IMR-90 (cell line): ENCODE measurements at regions not wholly inside any gene's neighbourhood (a gene's known extent, or its start where the extent isn't known, plus 50 kb on each side); places are given as distances from the start of the nearest gene placed in this dataset.
"Not testable (repeated sequence)": the region's sequence is repeated elsewhere in the genome, so short reads cannot be mapped to it uniquely, and the experiment has no call there.

Experiments
- ATAC-seq: fragments of 200-7000 bp; cut with Tn5 transposase; 2 replicates; pipeline ENCODE4 v1.9.1; 2020; ENCODE audit warnings: low read depth, mild to moderate bottlenecking, moderate library complexity
- BruUV-seq: library from RNA; stranded (reverse); fragments of 400-500 nt; replicated peaks from 2 replicates; lab custom pipeline; 2021; lab: Mats Ljungman, UMichigan
- CTCF ChIA-PET: fragments of 300-600 bp; formaldehyde crosslinking; extraction: SDS; loops from one replicate; lab custom pipeline; 2021; ENCODE audit warnings: antibody characterized with exemption; lab: Yijun Ruan, JAX
- POLR2A ChIA-PET: fragments of 300-600 bp; sonication (Branson Sonifier 250); formaldehyde crosslinking; loops from one replicate; lab custom pipeline; 2022; ENCODE audit warnings: antibody characterized with exemption; ENCODE audit not compliant: unreplicated experiment; lab: Charles Lee
- DNase-seq: peaks from one replicate; pipeline ENCODE4 v3.0.0; 2013
- H2AFZ ChIP-seq: replicated peaks from 2 replicates; pipeline ENCODE3; 2013; ENCODE audit warnings: low read length, mild to moderate bottlenecking; ENCODE audit not compliant: poor library complexity
- H2AK5ac ChIP-seq: 2 replicates; pipeline ENCODE4 v1.6.1; 2013; ENCODE audit warnings: low read depth, low read length, inconsistent platforms
- H2AK9ac ChIP-seq: replicated peaks from 2 replicates; pipeline ENCODE3; 2013; ENCODE audit warnings: mild to moderate bottlenecking, low read depth, low read length, moderate library complexity; ENCODE audit not compliant: poor library complexity
- H2BK120ac ChIP-seq: 2 replicates; pipeline ENCODE4 v1.6.1; 2013; ENCODE audit warnings: low read depth, low read length, inconsistent platforms
- H2BK15ac ChIP-seq: 3 replicates; pipeline ENCODE4 v1.6.1; 2013; ENCODE audit warnings: low read depth, low read length, inconsistent platforms
- H2BK20ac ChIP-seq: 2 replicates; pipeline ENCODE4 v1.6.1; 2013; ENCODE audit warnings: low read depth, mild to moderate bottlenecking, inconsistent platforms, low read length, moderate library complexity
- H2BK5ac ChIP-seq: 2 replicates; pipeline ENCODE4 v1.6.1; 2013; ENCODE audit warnings: mild to moderate bottlenecking, low read depth, low read length, inconsistent platforms; ENCODE audit not compliant: poor library complexity, severe bottlenecking
- H3K14ac ChIP-seq: replicated peaks from 2 replicates; pipeline ENCODE4 v1.6.1; 2013; ENCODE audit warnings: low read depth, low read length, inconsistent platforms
- H3K18ac ChIP-seq: 2 replicates; pipeline ENCODE4 v1.6.1; 2013; ENCODE audit warnings: low read depth, low read length, control low read depth
- H3K23ac ChIP-seq: 2 replicates; pipeline ENCODE4 v1.6.1; 2013; ENCODE audit warnings: low read depth, low read length, inconsistent platforms
- H3K27ac ChIP-seq: 2 replicates; pipeline ENCODE4 v1.5.1; 2013; ENCODE audit warnings: mild to moderate bottlenecking, control low read depth, low read length; ENCODE audit not compliant: insufficient read depth
- H3K27me3 ChIP-seq: 2 replicates; pipeline ENCODE4 v1.6.1; 2013; ENCODE audit warnings: low read length; ENCODE audit not compliant: control insufficient read depth, insufficient read depth
- H3K36me3 ChIP-seq: 2 replicates; pipeline ENCODE4 v1.6.1; 2013; ENCODE audit warnings: low read length, mixed read lengths; ENCODE audit not compliant: control insufficient read depth, insufficient read depth
- H3K4ac ChIP-seq: 2 replicates; pipeline ENCODE4 v1.6.1; 2013; ENCODE audit warnings: low read depth, low read length, inconsistent platforms
- H3K4me1 ChIP-seq: 2 replicates; pipeline ENCODE4 v1.6.1; 2013; ENCODE audit warnings: low read length, mixed read lengths; ENCODE audit not compliant: control insufficient read depth, insufficient read depth
- H3K4me2 ChIP-seq: 2 replicates; pipeline ENCODE4 v1.6.1; 2013; ENCODE audit warnings: low read depth, mild to moderate bottlenecking, control low read depth, low read length, moderate library complexity
- H3K4me3 ChIP-seq: 2 replicates; pipeline ENCODE4 v1.5.1; 2013; ENCODE audit warnings: low read depth, mild to moderate bottlenecking, control low read depth, low read length, moderate library complexity; ENCODE audit not compliant: insufficient read depth
- H3K56ac ChIP-seq: 2 replicates; pipeline ENCODE4 v1.6.1; 2013; ENCODE audit warnings: low read length, inconsistent platforms; ENCODE audit not compliant: insufficient read depth; ENCODE audit errors: extremely low read depth
- H3K79me1 ChIP-seq, 2 experiments: 2 replicates each; pipeline ENCODE4 v1.6.1; 2013; ENCODE audit warnings: low read length in 2 of 2, inconsistent platforms in 1 of 2, low read depth in 1 of 2
- H3K9ac ChIP-seq: 2 replicates; pipeline ENCODE4 v1.6.1; 2013; ENCODE audit warnings: low read depth, low read length, control low read depth
- H3K9me1 ChIP-seq: 2 replicates; pipeline ENCODE4 v1.6.1; 2013; ENCODE audit warnings: low read length, inconsistent platforms; ENCODE audit not compliant: insufficient read depth
- H3K9me3 ChIP-seq: 2 replicates; pipeline ENCODE4 v1.6.1; 2013; ENCODE audit warnings: low read length; ENCODE audit not compliant: control insufficient read depth, insufficient read depth
- H4K20me1 ChIP-seq: 2 replicates; pipeline ENCODE4 v1.6.1; 2013; ENCODE audit warnings: low read length, inconsistent platforms; ENCODE audit not compliant: insufficient read depth
- H4K5ac ChIP-seq: 2 replicates; pipeline ENCODE4 v1.6.1; 2013; ENCODE audit warnings: mild to moderate bottlenecking, low read depth, low read length, control low read depth
- H4K8ac ChIP-seq, 2 experiments: 2 replicates each; pipeline ENCODE4 v1.6.1; 2013; ENCODE audit warnings: low read depth in 2 of 2, low read length in 2 of 2, control low read depth in 1 of 2, inconsistent platforms in 1 of 2
- H4K91ac ChIP-seq: 2 replicates; pipeline ENCODE4 v1.6.1; 2013; ENCODE audit warnings: low read depth, low read length, inconsistent platforms; ENCODE audit not compliant: insufficient read depth
- WGBS, 2 experiments: methylation state at CpG; one replicate each; pipeline versions ENCODE4 v1.1.5 to v1.1.7; 2013; ENCODE audit warnings: missing lambda C conversion rate in 2 of 2; ENCODE audit not compliant: insufficient read length in 1 of 2; ENCODE audit errors: extremely low coverage in 2 of 2; 5-methylcytosine and 5-hydroxymethylcytosine counted together
- dilution Hi-C: fragments of 300-500 bp; cut with HindIII; formaldehyde crosslinking; loops from one replicate; pipeline ENCODE4 v1.14.3; 2018; ENCODE audit warnings: low sequenced_read_pairs; ENCODE audit not compliant: unreplicated experiment
- in situ Hi-C: fragments of 300-500 bp; cut with MboI; formaldehyde crosslinking; loops from 3 replicates; pipeline ENCODE4 v1.14.3; 2019; ENCODE audit warnings: low sequenced_read_pairs, inconsistent platforms, mixed read lengths
- intact Hi-C: fragments of 100-400 bp; cut with micrococcal nuclease; formaldehyde crosslinking; loops from 2 replicates; pipeline ENCODE4 v1.10.0; 2022

GRCh38 chr11:3565838-3566237 is 76.0 kb downstream of the ART5 start:
- intact Hi-C loops, H3K27me3 ChIP-seq, H3K14ac ChIP-seq, H2BK20ac ChIP-seq, H3K4me1 ChIP-seq, BruUV-seq, H2AFZ ChIP-seq, H3K9me1 ChIP-seq, H4K8ac ChIP-seq, H4K20me1 ChIP-seq, H2BK15ac ChIP-seq, H2BK120ac ChIP-seq, DNase-seq, H3K9me3 ChIP-seq, H2AK9ac ChIP-seq, H3K4me3 ChIP-seq, H3K56ac ChIP-seq, H4K5ac ChIP-seq, H3K36me3 ChIP-seq, H4K91ac ChIP-seq, H3K4me2 ChIP-seq, H3K18ac ChIP-seq, H3K27ac ChIP-seq, H2BK5ac ChIP-seq, H3K9ac ChIP-seq, in situ Hi-C loops, H3K23ac ChIP-seq, H2AK5ac ChIP-seq, H3K4ac ChIP-seq, POLR2A ChIA-PET, ATAC-seq, H3K79me1 ChIP-seq, CTCF ChIA-PET, dilution Hi-C loops: not testable (repeated sequence)
- no CpG with 5 or more reads among the region's 3 CpGs for WGBS, 2 experiments
